Pons (tissue), 1 donor: ENCODE measurements at regions not wholly inside any gene's neighbourhood (a gene's known extent, or its start where the extent isn't known, plus 50 kb on each side); places are given as distances from the start of the nearest gene placed in this dataset.
"Not testable (repeated sequence)": the region's sequence is repeated elsewhere in the genome, so short reads cannot be mapped to it uniquely, and the experiment has no call there.

Experiments
- DNase-seq: peaks from one replicate; pipeline ENCODE4 v3.0.0-alpha.2; 2016; ENCODE audit warnings: low spot score

DNA sequence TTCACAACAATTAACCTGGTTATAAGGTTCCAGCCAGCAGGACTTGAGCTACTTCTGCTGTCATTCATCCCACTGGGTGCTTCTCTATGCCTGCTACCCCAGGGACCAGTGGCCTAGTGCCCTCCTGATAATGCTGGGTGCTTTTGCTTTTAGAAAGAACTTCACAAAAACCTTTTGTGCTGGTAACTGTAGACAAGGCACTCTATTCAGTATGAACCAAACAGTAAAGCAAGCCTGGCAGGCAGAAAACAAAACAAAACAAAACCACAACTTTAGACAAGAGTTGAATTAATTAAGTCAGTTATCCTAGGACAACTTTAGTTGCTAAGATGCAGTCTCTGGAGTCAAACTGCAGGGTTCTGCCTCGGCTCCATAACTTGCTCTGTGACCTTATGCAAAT is 61.9 kb upstream of the ADGRL2 start:
- DNase-seq: peak; percentile 39

DNA sequence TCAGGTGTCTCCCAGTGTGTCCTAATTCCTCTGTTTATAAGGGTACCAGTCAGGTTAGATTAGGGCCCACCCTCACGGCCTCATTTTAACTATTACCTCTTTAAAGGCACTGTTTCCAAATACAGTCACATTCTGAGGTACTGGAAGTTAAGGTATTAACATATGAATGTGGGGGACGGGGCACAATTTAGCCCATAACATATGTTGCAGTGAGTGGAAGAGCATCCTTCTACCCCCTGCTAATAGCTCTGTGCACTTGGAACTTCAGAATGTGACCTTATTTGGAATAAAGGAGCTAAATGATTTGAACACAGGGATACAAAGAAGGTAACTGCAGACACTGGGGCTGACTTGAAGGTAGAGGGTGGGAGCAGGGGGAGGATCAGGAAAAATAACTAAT is 67.3 kb upstream of the ADGRL2 start:
- no peak for DNase-seq

DNA sequence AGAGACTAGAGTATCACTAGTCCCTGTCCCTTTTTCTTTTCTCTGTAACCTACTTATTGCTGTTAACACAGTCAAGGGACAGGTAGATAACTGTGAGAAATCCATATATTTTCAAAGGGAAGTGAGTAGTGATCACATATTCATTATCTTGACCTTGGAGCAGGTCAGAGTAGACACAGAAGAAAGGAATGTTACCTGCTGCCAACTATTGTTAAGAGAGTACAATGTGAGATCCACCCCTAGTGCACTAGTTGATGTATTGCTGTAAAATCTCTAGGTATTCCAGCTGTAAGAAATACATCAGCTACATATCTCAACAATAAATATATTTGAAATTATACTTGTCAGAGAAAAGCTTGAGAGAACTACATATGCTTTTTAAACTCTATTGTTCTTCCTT is 68.7 kb upstream of the ADGRL2 start:
- DNase-seq: no peak

DNA sequence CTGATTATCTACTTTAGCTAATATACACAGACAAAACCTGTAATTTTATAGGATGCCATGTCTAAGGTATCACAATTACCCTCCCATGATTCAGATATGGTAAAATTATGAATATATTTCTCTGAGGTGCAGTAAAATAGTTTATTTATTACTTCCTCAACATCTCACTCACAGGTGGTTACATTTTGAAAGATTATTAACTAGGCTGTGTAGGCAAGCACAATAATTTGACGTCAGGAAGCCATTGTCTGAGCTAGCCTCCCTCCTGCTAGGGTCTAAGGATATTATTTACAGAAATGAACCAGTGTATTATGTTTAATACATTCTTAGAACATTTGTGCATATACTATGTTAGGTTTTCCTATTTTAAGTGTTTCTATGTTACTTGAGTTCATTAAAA is 69.9 kb upstream of the ADGRL2 start:
- no peak for DNase-seq

DNA sequence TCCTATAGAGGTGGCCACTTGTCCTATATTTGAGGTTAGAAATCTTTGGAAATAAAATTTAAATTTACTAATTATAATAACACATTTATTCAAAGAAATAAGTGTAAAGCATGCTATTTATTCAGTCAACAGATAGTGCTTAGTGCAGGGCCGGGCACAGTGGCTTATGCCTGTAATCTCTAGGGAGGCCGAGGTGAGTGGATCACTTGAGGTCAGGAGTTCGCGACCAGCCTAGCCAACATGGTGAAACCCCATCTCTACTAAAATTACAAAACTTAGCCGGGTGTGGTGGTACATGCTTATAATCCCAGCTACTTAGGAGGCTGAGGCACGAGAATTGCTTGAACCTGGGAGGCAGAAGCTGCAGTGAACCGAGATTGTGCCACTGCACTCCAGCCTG is 70.4 kb upstream of the ADGRL2 start:
- not testable (repeated sequence) for DNase-seq

DNA sequence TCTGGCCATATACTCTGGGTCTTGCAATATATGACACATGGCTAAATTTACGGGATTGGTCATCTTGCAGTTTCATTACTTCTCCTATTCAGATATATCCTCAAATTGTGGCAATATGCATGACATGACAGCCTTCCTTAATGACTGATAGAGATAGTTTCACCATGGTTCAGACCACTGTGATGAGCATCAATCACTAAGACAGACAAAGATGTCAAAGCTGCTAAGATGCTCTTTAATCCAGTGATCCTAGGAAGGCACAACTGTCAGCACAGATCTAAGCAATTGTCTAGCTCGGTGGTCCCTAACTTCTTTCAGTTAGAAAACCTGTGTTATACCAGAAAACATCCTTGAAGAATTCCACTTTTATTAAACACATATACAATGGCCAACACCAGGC is 70.9 kb upstream of the ADGRL2 start:
- DNase-seq: no peak

DNA sequence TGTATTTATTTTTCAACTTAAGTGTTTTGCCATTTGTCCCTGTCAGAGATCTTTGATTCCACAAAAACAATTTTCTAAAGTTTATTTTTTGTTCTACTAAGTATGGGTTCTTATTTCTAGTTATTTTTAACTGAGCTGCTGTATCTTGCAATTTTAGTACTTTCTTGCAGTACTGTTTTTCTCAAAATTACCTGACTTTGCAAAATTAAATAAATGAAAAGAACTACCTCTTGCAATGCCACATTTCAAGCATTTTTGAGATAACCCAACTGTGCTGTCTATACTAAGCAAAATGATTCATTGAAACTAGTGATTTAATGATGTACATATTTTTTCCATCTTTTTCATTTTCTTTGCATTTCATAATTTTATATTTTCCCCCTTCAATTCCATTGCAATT is 71.5 kb upstream of the ADGRL2 start:
- no peak for DNase-seq

DNA sequence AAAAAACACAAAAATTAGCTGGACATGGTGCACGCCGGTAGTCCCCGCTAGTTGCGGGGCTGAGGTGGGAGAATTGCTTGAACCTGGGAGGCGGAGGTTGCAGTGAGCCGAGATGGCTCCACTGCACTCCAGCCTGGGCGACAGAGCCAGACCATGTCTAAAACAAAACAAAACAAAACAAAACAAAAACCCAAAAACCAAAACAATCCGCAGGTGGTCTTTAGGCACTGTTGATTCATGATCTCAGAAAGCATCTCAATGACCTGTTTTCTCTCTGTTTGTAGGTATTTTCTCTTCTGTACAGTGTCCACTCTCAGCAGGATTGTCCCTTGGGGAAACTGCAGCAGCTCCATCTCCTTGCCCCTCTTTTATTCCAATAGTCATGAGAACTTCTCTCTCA is 74.9 kb upstream of the ADGRL2 start:
- DNase-seq: no peak

DNA sequence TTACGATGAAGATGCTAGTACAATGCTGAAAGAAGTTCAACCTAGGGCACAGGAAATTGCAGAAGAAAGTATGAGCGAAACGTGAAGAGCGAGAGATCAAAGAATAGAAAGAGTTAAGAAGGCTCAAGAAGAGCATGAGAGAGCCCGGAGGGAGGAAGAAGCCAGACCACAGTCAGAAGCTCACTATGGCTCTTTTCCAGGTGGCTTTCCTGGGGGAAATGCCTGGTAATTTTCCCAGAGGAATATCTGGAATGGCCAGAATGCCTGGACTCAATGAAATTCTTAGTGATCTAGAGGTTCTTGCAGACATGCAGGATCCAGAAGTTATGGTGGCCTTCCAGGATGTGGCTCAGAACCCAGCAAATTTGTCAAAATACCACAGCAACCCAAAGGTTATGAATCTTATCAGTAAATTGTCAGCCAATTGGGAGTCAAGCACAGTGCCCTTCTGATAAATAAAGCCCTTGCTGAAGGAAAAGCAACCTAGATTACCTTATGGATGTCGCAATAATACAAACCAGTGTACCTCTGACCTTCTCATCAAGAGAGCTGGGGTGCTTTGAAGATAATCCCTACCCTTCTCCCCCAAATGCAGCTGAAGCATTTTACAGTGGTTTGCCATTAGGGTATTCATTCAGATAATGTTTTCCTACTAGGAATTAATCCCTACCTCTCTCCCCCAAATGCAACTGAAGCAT is 78.0 kb upstream of the ADGRL2 start:
- DNase-seq: not testable (repeated sequence)

DNA sequence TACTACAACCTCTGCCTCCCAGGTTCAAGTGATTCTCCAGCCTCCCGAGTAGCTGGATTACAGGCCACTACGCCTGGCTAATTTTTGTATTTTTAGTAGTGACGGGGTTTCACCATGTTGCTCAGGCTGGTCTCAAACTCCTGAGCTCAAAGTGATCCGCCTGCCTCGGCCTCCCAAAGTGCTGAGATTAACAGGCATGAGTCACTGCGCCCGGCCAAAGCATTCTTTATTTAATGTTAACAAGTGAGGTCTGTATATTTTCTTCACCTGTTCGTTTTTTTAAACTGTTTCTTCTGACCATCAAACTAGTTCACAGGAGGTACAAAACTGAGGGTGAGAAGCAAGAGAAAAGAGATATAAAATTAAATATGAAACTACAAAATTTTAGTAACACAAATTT is 80.5 kb upstream of the ADGRL2 start:
- DNase-seq: not testable (repeated sequence)

DNA sequence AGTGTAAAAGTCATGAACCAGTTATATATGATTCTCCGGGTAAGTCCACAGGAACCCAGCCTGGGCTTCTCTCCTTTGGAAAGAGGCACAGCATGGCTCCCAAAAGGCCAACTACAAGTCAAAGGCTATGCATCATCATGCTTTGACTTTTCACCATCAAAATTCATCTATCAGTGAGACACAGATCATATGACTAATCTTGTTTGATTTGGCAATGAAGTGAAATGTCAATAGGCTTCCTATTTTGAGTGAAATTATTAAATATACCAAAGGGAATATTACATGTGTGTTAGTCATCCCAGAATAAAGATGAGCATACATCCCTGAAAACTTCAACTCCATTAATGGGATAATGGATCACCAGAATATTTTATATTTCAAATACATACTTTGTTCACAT is 83.5 kb upstream of the ADGRL2 start:
- DNase-seq: no peak

DNA sequence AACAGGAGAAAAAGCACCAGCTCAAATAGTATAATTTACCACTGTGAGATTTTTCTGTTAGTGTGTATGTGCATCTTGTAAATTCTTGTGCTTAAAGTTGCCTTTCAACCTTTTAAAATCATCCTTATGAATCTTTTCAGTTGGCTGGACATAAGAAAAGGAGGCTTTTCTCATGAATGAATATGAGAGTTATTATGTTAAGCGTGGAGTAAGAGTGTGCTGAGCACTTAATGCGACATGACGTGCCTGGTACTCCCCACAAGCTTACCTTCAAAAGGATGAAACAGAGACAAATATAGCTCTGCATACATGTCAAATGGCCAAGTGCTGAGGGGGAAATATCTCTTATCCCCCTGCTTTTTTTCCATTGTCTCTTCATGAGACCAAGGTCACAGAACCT is 85.3 kb upstream of the ADGRL2 start:
- DNase-seq: no peak

DNA sequence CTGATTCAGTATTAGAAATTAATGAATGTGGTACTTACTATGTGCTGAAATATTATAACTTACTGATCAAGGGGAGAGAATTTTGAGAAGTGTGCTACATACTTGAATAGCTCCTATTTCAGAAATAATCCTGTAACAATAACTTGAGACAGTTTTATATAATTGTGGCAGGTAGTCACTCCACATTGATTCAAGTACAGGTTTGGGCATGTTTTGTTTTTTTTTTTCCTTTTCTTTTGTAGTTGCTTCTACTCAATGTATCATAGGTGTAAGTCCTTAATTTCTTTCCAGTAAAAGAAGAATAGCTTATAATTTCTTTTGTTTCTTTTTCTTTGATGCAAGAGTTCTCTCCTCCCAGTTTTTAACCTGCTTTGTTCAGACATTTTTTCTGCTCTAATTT is 86.1 kb upstream of the ADGRL2 start:
- DNase-seq: no peak

DNA sequence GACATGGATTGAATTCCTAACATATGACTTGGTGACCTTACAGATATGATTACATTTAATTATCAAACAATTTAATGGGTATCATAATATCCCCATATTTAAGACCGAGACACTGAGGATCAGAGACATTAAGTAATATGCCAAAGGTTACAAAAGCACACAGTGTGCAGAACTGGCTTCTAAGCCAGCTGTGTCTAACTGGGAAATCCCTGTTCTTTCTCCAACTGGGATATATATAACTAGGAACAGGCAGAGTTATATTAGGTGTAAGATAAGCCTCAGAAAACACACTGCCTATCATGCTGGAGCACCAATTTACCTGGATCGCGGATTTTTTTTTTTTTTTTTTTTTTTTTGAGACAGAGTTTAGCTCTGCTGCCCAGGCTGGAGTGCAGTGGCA is 88.3 kb upstream of the ADGRL2 start:
- no peak for DNase-seq

DNA sequence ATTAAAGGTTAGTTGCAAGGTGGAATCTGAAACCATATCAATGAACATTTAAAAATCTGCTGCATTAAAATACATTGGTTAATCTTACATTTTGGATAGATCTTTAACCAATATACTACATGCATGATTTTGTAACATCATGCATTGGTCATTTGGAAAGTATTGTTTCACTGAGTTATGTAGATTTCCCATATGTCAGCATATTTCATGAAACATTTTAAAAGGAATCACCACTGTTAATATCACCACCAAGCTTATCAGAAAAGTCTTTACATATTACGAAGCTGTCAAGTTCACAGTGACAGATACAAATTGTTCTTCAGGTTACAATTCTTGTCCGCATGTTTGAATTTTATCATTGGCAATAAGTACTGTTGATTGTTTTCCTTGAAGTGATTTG is 89.9 kb upstream of the ADGRL2 start:
- no peak for DNase-seq

DNA sequence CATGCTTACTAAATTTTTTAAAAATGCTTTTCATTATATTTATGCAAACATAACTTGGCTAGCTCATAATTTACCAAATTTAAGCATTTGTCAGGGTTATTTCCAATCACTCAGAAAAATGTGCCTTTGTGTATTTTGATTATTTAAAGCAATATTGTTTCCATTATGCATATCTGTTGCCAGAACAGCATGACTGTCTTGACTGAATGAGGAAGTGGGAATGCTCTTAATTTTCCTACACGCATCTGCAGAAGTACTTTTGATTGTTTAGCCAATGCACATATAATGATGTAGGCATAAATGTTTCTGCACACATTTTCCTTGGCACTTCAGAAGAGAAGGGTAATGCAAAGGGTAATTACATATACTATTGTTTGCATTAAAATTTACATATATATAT is 92.5 kb upstream of the ADGRL2 start:
- no peak for DNase-seq

DNA sequence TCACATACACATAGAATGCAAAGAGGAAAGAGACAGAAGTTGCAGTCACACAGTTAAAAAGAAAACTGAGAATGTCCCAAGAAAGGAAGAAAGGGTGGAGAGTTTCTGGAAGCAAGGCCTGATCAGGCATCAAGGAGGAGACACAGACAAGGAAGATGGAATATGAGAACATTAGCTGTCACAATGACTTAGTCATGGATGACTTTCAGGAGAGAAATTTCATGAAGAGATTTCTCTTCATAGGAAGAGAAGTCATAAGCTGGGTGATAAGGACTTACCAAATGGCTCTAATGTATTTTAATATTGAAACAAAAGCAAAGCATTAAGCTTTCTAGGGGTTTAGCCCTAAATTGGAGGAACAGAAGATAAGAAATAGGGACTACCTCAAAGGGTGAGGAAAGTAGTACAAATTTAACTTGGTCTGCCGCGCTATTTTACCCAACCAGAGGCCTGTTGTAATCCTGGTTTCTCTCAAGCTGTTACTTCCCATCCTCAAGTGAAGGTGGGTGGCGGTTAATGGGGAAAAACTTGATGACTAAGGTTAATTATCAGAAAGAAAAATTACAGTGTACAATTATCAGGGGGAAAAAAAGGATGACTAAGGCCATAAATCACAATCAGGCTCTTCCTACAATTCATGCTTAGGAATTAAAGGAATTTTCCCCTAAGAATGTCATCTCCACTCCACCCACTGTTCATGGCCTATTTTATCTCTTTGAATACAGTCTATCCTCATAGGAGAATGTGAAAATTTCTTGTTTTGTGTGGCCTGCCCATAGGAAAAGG is 93.9 kb upstream of the ADGRL2 start:
- no peak for DNase-seq

DNA sequence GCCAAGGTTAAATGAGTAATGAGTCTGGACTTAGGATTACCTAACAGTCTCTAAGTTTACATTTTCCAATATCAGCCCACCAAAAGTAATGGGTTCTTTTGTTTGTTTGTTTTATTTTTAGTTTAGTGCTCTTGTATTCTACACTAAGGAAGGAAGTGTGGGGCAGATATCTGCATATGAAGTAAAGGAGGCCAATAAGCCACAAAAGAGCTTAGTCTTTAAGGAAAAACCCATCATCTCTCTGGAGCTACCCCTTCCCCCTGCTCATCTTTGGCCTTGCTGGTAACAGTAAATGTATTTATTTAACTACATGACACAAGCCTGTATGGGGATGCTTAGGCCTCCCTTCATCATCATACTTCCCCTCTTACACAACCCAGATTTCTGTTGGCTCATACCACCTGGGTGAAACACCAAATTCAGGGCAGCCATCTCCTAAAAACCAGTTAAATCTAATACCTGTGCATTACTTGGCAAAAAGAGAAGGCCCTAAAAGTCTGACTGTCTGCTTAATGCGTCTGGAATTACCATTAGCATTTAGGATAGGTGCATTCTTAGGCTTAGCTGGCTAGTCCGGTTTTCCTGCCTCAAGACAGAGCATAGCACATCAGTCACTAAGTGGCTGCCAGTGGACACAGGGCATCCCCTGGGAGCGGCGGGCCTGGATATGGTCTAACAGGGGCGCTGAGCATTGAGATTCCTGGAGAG is 96.8 kb upstream of the ADGRL2 start:
- DNase-seq: no peak

DNA sequence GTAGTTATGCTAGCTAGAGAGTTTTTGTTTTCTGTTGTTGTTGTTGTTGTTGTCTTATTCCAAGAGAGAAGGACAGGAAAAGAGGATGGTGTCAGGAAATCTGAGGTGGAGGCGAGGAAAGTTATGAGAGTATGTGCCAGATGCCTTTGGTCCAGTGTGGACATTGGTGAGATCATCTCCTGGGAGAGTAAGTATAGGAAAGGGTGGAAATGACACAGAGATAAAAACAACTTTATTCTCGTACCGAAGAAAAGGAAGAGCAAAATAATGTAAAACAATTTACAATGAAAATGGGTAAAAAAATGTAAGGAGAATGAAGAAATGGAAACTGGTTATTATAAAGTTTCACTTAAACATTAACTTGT is 97.4 kb upstream of the ADGRL2 start:
- no peak for DNase-seq

DNA sequence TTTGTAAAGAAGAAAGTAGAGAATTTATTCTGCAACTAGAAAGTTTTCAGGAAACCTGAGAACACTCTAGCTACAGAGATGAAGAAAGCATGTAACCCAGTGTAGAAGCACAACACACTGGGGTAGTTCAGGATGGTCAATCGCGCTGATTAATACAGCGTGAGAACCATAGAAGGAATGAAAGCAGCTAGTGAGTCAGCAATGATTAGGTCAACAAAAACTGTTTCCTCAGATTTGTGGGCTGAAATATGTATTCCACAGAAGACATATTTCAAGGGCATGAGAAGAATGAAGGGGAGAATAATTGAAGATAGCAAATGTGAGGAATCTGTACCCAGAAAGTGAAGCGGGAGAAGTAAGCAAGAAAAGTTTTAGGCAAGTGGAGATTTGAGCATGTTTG is 97.8 kb upstream of the ADGRL2 start:
- no peak for DNase-seq

DNA sequence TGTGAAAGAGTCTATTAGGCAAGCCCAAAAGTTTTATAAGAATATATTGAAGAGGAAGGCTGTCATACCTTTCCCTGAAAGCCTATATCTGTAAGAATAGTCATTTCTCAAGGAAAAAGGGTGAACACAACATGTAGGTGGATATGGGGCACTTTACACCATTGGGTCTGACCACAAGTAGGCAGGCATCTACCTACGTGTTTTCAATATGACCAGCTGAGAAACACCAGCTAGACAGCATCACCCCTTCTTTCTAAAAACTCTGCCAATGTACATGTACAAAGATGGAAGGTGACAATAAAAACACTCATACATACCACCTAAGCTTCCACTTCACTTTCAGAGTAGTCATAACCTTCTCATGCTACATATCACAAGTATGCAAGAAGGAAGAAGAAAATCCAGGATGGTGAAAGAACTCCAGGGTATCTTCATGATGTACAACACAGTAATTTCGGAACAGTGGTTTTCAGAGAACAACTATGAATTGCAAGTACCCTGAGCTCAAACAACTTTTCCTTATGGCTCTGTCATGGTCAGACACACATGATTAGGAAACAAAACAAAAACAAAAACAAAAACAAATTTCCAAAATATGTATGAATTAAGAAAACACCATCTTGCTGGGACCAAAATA is 98.5 kb upstream of the ADGRL2 start:
- DNase-seq: no peak

DNA sequence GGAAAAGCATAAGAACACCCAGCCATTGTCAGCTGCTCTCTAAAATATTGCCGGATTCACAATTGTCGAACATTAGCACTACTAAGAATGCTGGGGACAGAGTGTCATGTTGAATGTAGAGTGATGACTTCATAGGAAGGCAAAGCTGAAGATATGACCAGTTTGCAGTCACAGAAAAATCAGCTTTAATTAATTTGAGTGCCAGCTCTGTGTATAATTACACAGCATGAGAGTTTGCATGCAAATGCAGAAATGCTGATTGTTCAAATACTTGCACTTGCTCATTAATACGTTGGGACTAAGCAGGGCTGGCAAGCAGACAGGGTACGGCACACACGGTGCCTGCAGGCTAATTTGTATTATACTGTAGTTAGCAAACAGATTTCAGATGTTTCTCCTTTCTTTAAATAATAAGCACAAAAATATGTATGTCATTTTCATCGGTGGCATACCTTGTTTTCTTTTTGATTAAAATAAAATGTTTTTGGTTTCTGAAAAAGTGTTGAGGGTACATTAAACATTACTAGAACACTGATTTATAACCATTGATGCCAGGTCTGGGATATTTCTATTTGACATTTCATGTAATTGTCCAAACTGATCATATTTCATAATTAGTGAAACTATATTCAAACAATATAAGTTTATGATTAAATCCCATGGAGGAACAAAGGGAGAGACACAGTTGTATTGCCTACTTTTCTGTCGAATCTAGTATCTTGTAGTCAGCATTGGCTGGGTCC is 99.8 kb upstream of the ADGRL2 start:
- DNase-seq: no peak
